Adrenal gland (tissue), 5 donors: ENCODE measurements at regions not wholly inside any gene's neighbourhood (a gene's known extent, or its start where the extent isn't known, plus 50 kb on each side); places are given as distances from the start of the nearest gene placed in this dataset.

Experiments
- CTCF ChIP-seq, 6 experiments: fragments of 450-650 bp in 4 of 6; fragments of 200-600 bp in 2 of 6; sonication (generic) in 1 of 6; IDR thresholded peaks; 1 replicate in 5 of 6; 2 replicates in 1 of 6; pipeline versions ENCODE4 v1.5.1 to v1.8.0; 2016 to 2021; ENCODE audit warnings: antibody characterized with exemption in 6 of 6, mild to moderate bottlenecking in 2 of 6, moderate library complexity in 1 of 6
- POLR2A ChIP-seq, 2 donors: fragments of 450-650 bp; IDR thresholded peaks; one replicate each; pipeline ENCODE4 v1.6.1; 2017; ENCODE audit warnings: antibody characterized with exemption in 2 of 2, mild to moderate bottlenecking in 2 of 2, moderate library complexity in 1 of 2
- donor health status: DM: no; HTN: no; CAD: no.

- no peak for TF ChIP-seq CTCF (IDR thresholded peaks at IDR 0.05)
- no peak for TF ChIP-seq POLR2A (IDR thresholded peaks at IDR 0.05)
Measured at GRCh38 chr2:185663811-185664210, 74.8 kb upstream of the FSIP2 start.
